Endometrium (tissue), 2 donors: ENCODE measurements at regions not wholly inside any gene's neighbourhood (a gene's known extent, or its start where the extent isn't known, plus 50 kb on each side); places are given as distances from the start of the nearest gene placed in this dataset.
"Not testable (repeated sequence)": the region's sequence is repeated elsewhere in the genome, so short reads cannot be mapped to it uniquely, and the experiment has no call there.

Experiments
- FAIRE-seq: peaks from 2 replicates; lab custom pipeline; 2012; peaks lifted over from hg19 to GRCh38; lab: Jason Lieb, UNC
- donor health status: control.
- donor health status: control.

DNA sequence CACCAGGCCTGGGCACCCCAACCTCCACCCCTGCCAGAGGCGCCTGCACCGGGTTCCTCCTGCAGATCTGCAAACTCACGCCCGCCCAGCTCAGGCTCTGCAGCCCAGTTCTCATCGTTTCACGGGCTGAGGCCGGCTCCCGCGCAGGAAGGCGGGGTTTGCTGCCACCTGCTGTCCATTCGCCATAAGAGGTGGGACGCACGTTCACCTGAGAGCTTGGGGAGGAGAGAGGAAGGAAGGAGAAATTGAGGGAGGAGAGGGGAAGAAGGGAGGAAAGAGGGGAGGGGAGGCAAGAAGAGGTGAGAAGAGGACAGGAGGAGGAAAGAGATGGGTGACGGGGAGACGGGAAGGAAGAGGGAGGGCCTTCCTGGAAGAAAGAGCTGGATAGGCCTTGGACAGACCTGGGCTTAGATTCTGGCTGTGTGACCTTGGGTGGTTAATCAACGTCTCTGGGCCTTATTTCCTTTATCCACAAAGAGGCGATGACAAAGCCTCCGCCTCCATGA lies 114.5 kb downstream of the ADRA2C start:
- FAIRE-seq = no peak

GRCh38 chr4:3882316-3882885 lies 116.2 kb downstream of the ADRA2C start:
- FAIRE-seq = not testable (repeated sequence)

DNA sequence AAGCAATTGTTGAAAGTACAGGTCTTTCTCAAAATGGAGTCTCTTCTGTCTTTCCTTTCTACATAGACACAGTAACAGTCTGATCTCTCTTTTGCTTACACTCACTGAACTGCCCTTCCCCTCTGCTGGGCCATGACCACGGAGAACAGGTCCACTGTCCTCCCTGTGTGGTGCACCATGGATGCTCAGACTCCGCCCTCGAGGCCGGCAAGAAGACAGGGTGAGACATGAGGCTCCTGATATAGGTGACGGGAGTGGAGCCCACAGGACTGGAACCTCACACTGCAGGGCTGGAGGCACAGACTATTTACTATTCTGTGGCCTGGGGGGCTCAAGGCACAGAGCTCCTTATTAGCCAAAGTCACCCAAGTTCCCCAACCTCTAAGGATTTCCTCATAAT lies 118.1 kb downstream of the ADRA2C start:
- not testable (repeated sequence) for FAIRE-seq

GRCh38 chr4:3893590-3893989 lies 127.4 kb downstream of the ADRA2C start:
- FAIRE-seq = not testable (repeated sequence)

DNA sequence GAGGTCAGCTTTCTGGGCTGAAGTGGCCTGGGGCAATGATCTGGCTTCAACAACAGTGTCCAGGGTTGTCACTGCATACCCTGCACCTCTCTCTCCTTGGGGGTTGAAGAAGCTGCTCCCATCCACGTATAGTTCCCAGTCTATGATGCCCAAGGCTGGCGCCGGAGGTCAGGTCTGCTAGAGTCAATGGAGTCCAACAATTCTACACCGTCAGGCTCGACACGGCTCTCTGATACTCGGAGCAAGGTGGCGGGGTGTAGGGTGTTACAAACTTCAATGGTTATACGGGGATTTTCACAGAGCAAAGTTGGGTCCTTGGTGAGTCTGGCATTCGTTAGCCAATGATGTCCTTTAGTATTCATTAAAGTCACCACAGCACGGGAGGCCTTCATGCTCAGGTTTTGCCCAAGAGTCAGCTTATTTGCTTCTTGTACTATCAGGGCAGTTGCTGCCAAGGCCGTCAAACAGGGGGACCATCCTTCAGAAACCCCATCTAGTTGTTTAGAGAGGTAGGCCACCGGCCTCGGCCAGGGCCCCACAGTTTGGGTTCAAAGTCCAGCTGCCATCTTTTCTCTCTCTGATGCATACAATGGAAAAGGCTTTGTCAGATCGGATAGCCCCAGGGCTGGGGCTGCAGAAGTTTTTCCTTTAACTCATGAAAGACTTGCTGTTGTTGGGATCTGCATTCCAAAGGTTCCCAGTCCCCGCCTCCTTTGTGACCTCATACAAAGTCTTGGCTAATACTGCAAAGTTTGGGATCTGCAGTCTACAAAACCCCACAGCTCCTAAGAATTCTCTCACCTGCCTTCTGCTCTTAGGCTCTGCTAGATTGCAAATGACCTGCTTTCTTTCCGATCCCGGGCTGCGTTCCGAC lies 128.1 kb downstream of the ADRA2C start:
- not testable (repeated sequence) for FAIRE-seq

GRCh38 chr4:3896441-3896840 lies 130.3 kb downstream of the ADRA2C start:
- no peak for FAIRE-seq

DNA sequence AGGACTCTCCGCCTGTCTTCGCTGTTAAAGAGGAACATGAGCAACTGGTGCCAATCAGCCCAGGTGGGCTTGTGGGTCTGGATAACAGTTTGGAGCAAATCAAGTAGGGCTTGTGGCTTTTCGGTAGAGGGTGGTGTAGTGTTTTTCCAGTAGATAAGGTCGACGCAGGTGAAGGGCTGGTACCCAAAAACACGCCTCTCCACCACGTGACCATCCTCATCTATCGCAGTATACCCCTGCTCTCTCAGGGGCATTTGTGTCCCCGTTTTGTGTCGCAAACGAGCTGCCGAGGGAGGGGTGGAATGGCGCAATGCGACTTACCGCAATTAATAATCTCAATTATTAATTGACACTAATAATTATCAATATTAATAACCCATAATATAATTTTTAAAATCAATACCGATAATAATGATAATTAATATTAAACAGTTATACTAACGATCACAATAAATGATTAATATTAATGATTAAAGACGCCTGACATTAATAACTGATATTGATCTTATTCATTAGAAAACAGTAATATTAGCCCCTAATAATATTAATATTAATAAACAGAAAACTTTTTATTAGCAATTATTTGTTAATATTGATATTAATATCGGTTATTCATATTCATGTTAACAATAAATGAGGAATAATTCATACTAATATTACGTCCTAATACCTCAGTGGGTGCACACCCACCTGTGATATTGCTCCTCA lies 130.8 kb downstream of the ADRA2C start:
- not testable (repeated sequence) for FAIRE-seq

DNA sequence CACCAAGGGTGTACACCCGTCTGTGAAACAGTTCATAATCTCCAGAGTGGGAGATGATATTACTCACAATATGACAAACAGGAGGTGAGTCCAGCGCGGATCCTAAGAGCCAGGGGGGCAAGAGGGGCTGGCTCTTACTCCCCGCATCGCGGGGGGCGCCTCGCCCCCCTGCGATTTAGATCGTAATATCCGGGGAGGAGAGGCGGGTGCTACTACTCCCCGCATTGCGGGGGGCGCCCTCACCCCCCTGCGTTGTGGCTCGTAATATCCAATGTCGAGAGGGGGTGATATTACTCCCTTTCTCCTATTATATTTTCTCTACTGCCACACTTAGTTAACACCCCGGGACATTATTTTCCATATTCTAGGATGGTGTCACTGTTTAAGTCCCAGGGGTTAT lies 131.9 kb downstream of the ADRA2C start:
- FAIRE-seq = no peak

DNA sequence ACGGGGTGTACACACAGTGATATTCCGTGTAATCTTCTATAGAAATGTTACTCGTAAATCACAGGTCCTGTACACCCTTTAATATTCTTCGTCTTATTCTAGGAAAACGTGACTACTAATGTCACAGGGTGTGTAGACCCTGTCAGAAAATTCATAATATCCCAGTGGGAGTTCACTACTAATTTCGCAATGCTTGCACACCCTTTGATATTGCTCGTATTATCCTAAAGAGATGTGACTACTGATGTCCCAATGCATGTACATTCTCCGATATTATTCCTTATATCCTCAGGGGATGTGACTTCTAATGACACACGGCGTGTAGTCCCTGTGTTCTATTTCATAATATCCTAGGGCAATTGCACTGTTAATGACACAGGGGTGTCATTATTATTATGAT lies 132.7 kb downstream of the ADRA2C start:
- not testable (repeated sequence) for FAIRE-seq

DNA sequence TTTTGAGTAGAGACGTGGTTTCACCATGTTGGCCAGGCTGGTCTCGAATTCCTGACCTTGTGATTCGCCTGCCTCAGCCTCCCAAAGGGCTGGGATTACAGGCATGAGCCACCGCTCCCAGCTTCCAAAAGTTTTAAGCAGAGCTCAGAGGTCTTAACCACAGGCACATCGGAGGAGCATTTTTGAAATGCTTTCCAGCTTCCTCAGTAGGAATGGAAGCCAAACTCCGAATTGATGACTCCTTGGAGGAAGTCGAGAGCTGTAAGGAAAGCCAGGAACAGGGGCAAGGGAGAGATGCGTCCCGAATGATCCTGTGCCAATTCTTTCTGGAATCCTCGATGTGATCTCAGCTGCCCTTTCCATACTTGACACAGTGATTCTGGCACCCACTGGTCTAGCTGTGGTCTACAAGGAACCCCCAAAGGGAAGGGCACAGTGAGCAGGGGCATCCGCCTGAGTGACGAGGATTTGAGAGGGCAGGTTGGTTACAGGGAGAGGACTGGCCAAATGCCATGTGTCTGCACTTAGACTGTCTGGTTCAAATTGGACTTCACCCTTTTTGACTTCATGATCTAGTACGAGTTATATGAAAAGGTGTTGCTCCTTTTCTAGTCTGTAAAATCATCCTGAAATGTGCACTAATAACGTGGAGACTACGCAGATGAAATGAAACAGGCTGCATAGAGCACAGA lies 138.2 kb downstream of the ADRA2C start:
- FAIRE-seq = not testable (repeated sequence)

GRCh38 chr4:3909616-3910015 lies 143.4 kb downstream of the ADRA2C start:
- FAIRE-seq = not testable (repeated sequence)

DNA sequence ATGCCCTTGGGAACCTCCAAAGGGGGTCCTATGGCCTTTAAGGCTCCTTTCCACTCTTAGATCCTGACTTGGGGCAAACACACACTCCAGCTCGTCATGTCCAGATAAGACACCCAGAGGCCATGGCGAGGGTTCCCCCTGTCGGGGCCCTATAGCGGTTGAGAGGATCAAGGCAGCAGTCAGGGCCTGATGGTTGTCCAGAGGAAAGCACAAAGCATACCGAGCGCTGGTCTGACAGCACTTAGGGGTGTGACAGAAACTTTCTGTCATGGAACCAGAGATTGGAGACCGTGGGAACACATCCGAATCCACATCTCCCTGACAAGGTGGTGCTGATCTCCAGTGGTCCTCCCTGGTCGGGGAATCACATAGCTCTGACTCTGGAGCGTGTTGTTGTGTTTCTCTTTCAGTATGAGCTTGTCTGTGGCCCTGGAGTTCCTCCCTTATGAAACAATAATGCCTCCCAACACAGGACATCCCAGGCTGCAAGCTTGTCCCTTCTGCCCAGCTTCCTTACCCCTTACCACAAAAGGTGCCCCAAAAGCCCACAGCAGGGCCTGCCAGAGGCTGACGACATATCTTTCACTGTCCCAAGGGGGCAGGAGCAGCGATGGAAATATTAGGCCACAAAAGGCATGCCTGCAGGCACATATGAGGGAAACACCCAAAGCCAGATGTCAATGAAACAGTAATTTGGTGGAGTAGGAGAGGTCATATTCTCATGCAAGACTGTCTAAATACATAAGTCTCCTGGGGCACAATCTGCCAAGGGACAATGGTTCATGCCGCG lies 144.2 kb downstream of the ADRA2C start:
- FAIRE-seq = not testable (repeated sequence)

DNA sequence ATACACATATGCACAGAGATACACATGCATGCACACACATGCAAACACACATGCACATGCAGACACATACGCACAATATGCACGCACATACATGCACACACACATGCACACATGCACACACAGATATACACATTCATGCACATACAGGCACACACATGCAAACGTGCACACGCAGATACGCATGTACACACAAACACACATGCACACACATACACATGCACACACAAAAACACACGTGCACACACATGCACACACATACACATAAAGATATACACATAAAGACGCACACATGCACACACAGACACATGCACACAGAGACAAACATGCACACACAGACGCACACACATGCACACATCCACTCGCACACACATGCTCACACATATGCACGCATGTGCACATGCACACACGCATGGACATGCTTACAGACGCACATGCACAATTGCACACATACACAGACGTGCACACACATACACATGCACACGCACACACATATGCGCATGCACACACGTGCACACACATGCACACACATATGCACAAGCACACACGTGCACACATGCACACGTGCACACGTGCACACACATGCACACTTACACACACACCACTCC lies 145.2 kb downstream of the ADRA2C start:
- FAIRE-seq = no peak

DNA sequence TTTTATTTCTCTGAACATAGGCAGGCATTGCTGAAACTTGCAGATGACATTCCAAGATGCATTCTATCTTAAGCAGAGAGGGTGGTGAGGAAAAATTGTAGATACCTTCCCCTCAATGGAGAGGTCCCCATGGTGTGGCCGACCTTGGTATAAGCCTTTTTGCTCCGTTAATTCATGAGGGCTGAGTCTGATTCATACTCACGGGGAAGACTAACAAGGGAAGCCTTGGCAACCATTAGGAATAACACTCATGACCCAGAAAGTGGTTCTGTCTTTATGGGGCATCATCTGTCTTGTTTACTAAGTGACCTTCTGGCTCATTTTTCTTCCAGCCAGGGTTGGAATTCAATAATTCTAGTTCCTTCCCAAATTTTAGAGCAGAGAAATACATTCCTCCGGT lies 148.3 kb downstream of the ADRA2C start:
- FAIRE-seq = not testable (repeated sequence)

GRCh38 chr4:3919509-3919908 lies 153.3 kb downstream of the ADRA2C start:
- peak; percentile 66 for FAIRE-seq

DNA sequence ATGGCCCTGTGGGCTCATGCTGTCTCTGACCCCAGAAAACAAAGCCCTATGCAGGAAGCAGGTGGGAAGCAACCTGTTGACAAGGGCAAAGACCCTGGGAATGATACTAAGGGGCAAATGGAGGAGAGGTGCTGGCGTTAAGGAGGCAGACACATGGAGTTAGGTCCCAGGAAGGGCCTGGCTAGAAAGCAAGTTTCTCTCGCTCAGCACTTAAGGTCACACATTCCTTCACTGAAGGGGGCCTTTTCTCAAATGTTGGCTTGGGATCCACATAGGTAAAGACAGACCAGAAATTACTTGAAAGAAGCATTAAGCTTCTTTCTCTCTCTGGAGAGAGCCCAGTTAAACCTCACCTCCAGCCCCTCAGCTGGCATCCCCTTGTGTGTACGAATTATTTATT lies 155.7 kb downstream of the ADRA2C start:
- FAIRE-seq = not testable (repeated sequence)

- not testable (repeated sequence) for FAIRE-seq
These were observed 159.7 kb downstream of the ADRA2C start for GRCh38 chr4:3925841-3926240.

GRCh38 chr4:3926271-3926670 lies 160.1 kb downstream of the ADRA2C start:
- FAIRE-seq = not testable (repeated sequence)

- not testable (repeated sequence) for FAIRE-seq
These were observed 161.0 kb downstream of the ADRA2C start for GRCh38 chr4:3926969-3927755.

DNA sequence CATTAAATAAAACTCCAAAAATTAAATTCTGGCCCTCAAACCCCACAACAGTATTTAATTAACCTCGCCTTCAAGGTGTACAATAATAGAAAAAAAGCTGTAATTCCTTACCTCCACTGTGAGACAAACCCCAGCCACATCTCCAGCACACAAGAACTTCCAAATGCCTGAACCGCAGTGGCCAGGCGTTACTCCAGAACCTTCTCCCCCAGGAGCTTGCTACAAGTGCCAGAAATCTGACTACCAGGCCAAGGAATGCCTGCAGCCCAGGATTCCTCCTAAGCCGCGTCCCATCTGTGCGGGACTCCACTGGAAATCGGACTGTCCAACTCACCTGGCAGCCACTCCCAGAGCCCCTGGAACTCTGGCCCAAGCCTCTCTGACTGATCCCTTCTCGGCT lies 163.2 kb downstream of the ADRA2C start:
- FAIRE-seq = not testable (repeated sequence)
